HG03442 (cell line): ENCODE measurements at regions not wholly inside any gene's neighbourhood (a gene's known extent, or its start where the extent isn't known, plus 50 kb on each side); places are given as distances from the start of the nearest gene placed in this dataset.
A peak's percentile ranks its signal among the peaks of the same experiment; 100 is the strongest.

Source experiments
- ATAC-seq: cut with Tn5 transposase; IDR thresholded peaks from one replicate; pipeline ENCODE4 v1.9.1; 2021; ENCODE audit warnings: mild to moderate bottlenecking, moderate library complexity; ENCODE audit not compliant: unreplicated experiment

DNA sequence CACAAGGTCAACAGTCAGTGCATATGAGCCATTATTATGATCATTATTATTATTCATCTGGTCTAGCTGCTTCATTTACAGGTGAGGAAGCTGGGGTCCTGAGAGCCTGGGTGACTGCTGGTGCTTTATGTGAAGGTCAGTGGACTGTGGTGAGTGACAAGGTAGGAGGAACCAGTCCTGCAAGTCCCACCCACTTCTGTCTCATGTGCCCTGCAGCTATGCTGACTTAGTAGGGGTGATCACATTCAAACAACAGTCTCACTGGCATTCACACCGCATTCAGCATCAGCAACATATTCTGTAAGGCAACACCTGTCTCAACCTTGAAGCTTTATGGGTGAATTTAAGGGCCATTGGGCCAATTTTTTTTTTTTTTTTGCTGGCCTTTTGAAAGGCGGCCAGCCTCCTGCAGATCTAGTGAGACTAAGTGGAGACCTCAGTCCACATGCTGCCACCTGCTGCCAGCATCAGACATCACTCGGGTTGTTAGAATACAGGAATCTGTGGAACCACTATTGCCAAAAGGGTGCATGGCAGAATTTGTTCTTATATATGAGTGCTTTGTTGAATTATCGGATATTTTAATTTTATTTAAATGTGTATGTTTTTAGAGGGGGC, 59.9 kb upstream of the CACNA1E start:
- no peak for ATAC-seq

DNA sequence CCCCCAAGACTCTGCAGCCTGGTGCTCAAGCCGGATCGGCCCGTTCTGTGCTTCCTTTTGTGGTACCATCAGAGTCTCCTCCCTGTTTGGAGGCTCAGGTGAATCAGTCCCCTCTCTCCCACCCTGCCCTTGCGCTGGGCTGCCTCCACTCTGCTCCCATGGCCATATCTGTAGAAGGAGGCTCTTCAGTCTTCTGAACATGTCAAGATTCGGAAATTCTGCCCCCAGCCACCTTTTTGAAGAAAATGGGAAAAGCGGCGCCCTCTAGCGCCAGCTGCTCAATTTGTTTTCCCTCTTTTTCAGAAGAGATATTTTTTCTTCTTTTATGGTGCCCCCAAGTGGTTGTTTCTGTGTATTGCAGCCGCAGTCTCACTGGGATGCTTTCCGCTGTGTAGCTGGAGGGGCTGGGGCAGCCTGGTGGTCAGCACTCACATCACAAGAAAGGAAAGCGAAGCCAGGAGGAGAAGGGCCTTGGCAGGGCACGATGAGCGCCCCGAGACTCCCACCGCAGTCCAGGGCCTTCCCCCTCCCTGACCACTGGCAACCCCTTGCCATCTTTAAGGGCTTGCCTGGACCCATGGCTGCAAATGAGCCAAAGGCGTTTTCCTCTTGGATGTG, 58.4 kb upstream of the CACNA1E start:
- ATAC-seq, result no peak

DNA sequence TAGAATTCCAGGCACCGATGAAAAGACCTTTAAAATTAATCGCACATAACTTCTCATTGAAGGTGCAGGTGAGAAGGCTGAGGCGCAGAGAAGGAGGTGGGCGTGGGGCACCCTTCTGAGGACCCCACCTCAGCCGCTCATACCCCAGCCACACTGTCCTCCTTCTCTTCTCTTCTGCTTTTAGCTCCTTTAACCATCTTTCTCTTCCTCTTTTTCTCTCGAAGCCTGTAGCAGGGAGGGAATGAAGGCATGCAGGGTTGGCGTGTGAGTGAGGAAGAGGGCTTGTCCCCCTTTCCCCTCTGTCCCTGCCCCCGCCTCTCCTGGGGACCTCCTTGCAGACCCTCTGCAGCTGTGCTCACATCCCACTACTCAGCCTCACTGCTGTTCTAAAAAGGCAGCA, 57.8 kb upstream of the CACNA1E start:
- ATAC-seq, result no peak

DNA sequence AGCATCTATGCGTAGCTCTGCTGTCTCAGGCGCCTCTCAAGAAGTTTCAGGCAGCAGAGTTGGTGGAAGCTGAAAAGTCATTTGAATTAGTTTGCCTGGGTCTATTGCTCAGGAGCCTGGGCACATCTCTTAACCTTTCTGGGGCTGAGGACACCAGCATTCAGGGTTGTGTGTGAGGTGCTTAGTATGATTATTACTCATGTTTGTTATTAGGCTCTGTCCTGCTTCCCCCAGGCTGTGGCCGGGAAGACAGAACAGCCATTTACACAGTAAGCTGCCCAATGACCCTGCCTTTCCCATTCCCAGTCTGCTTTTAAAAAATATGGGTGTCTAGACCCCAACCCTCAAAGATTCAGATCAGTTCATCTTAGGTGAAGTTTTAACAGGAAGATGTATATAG, 53.9 kb upstream of the CACNA1E start:
- peak; percentile 31 for ATAC-seq

DNA sequence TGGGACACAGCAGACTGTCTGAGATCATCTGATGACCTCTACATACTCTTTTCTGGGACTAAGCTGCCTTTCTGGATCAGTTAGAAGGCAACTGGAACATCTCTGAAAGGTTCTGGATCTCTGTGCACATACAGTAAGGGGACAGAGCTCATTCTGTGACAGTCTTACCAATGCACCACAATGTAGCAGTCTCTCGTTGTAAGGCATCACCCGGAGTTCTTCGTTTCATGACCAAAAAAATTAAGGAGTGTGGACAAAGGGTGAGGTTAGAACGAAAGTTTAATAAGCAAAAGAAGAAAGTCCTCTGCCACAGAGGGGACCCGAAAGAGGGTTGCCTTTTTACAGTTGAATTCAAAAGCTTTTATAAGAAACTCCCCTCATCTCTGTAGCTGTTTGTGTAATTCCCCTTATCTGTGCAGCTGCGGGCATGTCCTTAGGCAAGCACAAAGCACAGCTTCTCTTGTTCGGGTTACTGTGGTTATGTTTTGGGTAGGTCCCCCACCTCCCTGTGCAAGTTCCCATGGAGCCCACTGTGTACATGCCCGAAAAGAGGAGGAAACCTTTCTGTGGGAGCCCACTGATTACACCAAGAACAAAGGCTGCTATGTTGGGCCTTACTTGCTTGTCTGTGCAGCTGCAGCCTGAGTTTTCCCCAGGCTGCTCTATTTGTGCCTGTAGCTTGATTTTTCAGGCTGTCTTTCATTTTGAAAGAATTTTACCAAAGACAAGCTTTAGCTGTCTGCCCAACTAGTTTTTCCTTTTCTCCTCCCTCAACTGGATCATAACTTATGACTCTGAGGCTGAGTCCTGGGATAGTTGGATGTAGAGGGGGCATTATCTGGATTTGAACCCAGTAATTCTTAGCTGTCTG, 53.1 kb upstream of the CACNA1E start:
- peak; percentile 78 for ATAC-seq
